SK-N-SH treated with all-trans-retinoic acid at 6 μM for 48 hours (cell line): ENCODE measurements at regions not wholly inside any gene's neighbourhood (a gene's known extent, or its start where the extent isn't known, plus 50 kb on each side); places are given as distances from the start of the nearest gene placed in this dataset.

Experiments
- BACH2 ChIP-seq: fragments of 250-450 bp; sonication (Bioruptor Pico); IDR thresholded peaks from 2 replicates; pipeline ENCODE4 v1.9.0; 2021; ENCODE audit warnings: mild to moderate bottlenecking, borderline replicate concordance
- CSRNP3 ChIP-seq: fragments of 250-450 bp; sonication (Bioruptor Pico); IDR thresholded peaks from 2 replicates; pipeline ENCODE4 v1.5.1; 2021; ENCODE audit warnings: mild to moderate bottlenecking, moderate library complexity
- ESRRG ChIP-seq: fragments of 250-450 bp; sonication (Bioruptor Pico); IDR thresholded peaks from 2 replicates; pipeline ENCODE4 v1.6.1; 2021; ENCODE audit warnings: mild to moderate bottlenecking
- ISL1 ChIP-seq: fragments of 250-450 bp; sonication (Bioruptor Pico); IDR thresholded peaks from 2 replicates; pipeline ENCODE4 v2.1.2; 2022; ENCODE audit warnings: mild to moderate bottlenecking, moderate library complexity
- PATZ1 ChIP-seq: fragments of 250-450 bp; sonication (Bioruptor Pico); IDR thresholded peaks from 2 replicates; pipeline ENCODE4 v1.8.0; 2020; ENCODE audit warnings: mild to moderate bottlenecking, moderate library complexity, borderline replicate concordance
- SNAI2 ChIP-seq: fragments of 250-450 bp; sonication (Bioruptor Pico); IDR thresholded peaks from 2 replicates; pipeline ENCODE4 v1.5.0; 2020; ENCODE audit warnings: mild to moderate bottlenecking, moderate library complexity
- ZFP30 ChIP-seq: fragments of 450-650 bp; formaldehyde crosslinking; IDR thresholded peaks from 2 replicates; pipeline ENCODE4 v1.5.0; 2022; ENCODE audit warnings: mild to moderate bottlenecking, moderate library complexity
- ZNF565 ChIP-seq: fragments of 450-650 bp; formaldehyde crosslinking; conservative IDR thresholded peaks from 2 replicates; pipeline ENCODE4 v1.5.0; 2020; ENCODE audit warnings: low read depth, mild to moderate bottlenecking, moderate library complexity
- ZNF70 ChIP-seq: fragments of 450-650 bp; formaldehyde crosslinking; IDR thresholded peaks from 2 replicates; pipeline ENCODE4 v1.5.0; 2020; ENCODE audit warnings: mild to moderate bottlenecking, moderate library complexity
- ZNF8 ChIP-seq: fragments of 450-650 bp; formaldehyde crosslinking; IDR thresholded peaks from 2 replicates; pipeline ENCODE4 v1.5.0; 2020; ENCODE audit warnings: mild to moderate bottlenecking, moderate library complexity
- TF ChIP-seq, protein P1 (sequence below): fragments of 250-450 bp; sonication (Bioruptor Pico); IDR thresholded peaks from 2 replicates; pipeline ENCODE4 v1.5.0; 2020; ENCODE audit warnings: mild to moderate bottlenecking, moderate library complexity
- TF ChIP-seq, protein P2 (sequence below): fragments of 250-450 bp; sonication (Bioruptor Pico); IDR thresholded peaks from 2 replicates; pipeline ENCODE4 v1.5.1; 2020; ENCODE audit warnings: low read depth, mild to moderate bottlenecking, moderate library complexity

DNA sequence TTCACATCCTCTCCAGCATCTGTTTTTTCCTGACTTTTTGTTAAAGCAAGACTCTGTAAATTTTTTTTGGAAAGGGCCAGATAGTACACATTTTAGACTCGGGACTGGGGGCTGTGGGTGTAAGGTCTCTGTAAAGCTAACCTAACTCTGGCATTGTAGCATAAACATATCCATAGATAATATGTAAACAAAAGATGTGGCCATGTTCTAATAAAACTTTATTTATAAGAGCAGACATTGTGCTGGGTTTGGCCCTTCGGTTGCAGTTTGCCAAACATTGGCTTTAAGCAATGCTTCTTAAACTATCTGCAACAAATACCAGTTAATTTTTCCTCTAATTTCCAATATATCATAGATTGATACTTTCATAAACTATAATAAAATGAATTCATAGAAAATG lies 605.2 kb downstream of the EBF1 start:
- TF ChIP-seq, protein P1, sequence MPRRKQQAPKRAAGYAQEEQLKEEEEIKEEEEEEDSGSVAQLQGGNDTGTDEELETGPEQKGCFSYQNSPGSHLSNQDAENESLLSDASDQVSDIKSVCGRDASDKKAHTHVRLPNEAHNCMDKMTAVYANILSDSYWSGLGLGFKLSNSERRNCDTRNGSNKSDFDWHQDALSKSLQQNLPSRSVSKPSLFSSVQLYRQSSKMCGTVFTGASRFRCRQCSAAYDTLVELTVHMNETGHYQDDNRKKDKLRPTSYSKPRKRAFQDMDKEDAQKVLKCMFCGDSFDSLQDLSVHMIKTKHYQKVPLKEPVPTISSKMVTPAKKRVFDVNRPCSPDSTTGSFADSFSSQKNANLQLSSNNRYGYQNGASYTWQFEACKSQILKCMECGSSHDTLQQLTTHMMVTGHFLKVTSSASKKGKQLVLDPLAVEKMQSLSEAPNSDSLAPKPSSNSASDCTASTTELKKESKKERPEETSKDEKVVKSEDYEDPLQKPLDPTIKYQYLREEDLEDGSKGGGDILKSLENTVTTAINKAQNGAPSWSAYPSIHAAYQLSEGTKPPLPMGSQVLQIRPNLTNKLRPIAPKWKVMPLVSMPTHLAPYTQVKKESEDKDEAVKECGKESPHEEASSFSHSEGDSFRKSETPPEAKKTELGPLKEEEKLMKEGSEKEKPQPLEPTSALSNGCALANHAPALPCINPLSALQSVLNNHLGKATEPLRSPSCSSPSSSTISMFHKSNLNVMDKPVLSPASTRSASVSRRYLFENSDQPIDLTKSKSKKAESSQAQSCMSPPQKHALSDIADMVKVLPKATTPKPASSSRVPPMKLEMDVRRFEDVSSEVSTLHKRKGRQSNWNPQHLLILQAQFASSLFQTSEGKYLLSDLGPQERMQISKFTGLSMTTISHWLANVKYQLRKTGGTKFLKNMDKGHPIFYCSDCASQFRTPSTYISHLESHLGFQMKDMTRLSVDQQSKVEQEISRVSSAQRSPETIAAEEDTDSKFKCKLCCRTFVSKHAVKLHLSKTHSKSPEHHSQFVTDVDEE: no peak
- TF ChIP-seq ZFP30 (CRISPR knock-in tag) (no peak), BACH2 (CRISPR knock-in tag) (no peak), ZNF565 (CRISPR knock-in tag) (no peak), CSRNP3 (CRISPR knock-in tag) (no peak), SNAI2 (CRISPR knock-in tag) (no peak), ISL1 (CRISPR knock-in tag) (no peak), PATZ1 (CRISPR knock-in tag) (no peak), ZNF8 (no peak), ZNF70 (CRISPR knock-in tag) (no peak), ESRRG (CRISPR knock-in tag) (no peak)
- TF ChIP-seq, protein P2, sequence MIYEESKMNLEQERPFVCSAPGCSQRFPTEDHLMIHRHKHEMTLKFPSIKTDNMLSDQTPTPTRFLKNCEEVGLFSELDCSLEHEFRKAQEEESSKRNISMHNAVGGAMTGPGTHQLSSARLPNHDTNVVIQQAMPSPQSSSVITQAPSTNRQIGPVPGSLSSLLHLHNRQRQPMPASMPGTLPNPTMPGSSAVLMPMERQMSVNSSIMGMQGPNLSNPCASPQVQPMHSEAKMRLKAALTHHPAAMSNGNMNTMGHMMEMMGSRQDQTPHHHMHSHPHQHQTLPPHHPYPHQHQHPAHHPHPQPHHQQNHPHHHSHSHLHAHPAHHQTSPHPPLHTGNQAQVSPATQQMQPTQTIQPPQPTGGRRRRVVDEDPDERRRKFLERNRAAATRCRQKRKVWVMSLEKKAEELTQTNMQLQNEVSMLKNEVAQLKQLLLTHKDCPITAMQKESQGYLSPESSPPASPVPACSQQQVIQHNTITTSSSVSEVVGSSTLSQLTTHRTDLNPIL (CRISPR knock-in tag): no peak
